ENCODE measurements at regions not wholly inside any gene's neighbourhood (a gene's known extent, or its start where the extent isn't known, plus 50 kb on each side); places are given as distances from the start of the nearest gene placed in this dataset.
"Not testable (repeated sequence)": the region's sequence is repeated elsewhere in the genome, so short reads cannot be mapped to it uniquely, and the experiment has no call there.

DNA sequence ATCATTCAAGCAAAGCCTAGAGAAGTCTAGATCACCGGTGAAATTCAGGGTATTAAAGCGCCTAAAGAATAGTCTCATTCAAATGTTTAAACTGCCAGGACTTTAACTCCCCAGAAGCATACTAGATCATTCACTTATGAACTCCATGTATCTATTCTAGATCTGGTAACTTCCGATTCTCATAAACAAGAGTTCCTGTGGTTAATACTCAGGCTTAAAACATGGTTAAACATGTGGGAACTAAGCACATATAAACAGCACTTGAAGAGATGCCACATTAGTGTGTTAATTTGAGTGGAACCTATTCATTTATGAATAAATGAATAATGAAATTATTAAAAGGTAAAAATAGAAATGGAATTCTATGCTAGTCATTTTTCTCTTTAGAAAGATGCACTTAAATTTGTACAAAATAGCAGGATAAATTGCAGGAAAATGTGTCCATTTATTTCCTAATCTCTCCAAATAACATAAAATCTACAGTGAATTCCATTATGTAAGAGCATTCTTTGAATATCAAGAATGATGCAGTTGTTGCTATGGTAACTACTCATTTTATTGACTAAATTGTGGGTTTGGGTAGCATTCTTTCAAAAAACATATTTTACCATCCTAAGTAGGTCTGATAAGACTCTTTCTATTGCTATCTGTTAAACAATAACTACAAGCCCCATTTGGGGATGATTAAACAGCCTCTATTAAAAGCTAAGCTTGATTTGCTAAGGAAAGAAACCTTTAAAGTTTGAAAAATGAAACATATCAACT is 147.6 kb upstream of the TMEM168 start:
- no peak for DNase-seq (ENCODE audit: low read depth in 2 of 2)

GRCh38 chr7:112933598-112933997 is 143.4 kb upstream of the TMEM168 start:
- no peak for DNase-seq (ENCODE audit: low read depth in 2 of 2)

DNA sequence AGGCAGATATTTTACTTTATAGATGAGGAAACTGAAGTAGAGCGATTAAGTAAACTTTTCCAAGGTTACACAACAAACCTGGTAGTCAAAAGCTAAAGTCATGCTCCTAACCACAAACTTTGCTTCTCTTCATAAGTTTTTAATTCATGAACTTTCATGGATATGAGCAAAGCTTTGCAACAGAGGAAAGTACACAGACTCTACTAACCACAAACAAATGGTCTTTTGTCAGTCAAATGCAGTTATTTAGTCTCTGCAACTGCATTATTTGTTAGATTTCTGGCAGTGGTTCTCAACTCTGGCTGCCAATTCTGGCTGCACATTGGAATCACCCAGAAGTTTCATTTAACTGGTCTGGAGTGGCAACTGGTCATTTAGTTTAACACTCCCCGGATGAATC is 140.6 kb upstream of the TMEM168 start:
- no peak for DNase-seq (ENCODE audit: low read depth in 2 of 2)

- no peak for DNase-seq (ENCODE audit: low read depth in 2 of 2)
Observed at GRCh38 chr7:112929421-112929820, 139.2 kb upstream of the TMEM168 start.

- DNase-seq (ENCODE audit: low read depth in 2 of 2), result no peak
Observed at GRCh38 chr7:112926018-112926417, 135.8 kb upstream of the TMEM168 start.

DNA sequence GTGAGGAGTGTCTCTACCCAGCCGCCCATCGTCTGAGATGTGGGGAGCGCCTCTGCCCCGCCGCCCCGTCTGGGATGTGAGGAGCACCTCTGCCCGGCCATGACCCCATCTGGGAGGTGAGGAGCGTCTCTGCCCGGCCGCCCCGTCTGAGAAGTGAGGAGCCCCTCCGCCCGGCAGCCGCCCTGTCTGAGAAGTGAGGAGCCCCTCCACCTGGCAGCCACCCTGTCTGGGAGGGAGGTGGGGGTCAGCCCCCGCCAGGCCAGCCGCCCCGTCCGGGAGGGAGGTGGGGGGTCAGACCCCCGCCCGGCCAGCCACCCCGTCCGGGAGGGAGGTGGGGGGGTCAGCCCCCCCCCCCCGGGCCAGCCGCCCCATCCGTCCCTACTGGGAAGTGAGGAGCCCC is 132.4 kb upstream of the TMEM168 start:
- not testable (repeated sequence) for DNase-seq (ENCODE audit: low read depth in 2 of 2)

DNA sequence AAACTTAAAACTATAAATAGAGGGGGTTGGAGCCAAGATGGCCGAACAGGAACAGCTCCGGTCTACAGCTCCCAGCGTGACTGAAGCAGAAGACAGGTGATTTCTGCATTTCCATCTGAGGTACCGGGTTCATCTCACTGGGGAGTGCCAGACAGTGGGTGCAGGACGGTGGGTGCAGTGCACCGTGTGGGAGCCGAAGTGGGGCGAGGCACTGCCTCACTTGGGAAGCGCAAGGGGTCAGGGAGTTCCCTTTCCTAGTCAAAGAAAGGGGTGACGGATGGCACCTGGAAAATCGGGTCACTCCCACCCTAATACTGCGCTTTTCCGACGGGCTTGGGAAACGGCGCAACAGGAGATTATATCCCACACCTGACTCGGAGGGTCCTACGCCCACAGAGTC is 126.2 kb upstream of the TMEM168 start:
- DNase-seq (ENCODE audit: low read depth in 2 of 2), result not testable (repeated sequence)

DNA sequence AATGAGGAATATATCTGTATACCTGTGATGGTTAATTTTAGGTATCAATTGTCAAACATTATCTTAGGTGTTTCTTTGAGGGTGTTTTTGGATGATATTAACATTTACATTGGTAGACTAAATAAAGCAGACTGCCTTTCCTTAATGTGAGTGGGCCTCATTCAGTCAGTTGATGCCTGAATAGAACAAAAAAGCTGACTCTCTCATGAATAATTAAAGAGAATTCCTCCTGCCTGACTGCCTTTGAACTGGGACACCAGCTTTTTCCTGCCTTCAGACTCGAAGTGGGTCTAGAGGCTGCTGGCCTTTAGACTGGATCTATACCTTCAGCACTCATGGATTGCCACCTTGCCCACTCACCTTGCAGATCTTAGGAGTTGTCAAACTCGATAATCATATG is 117.9 kb upstream of the TMEM168 start:
- DNase-seq (ENCODE audit: low read depth in 2 of 2), result no peak

DNA sequence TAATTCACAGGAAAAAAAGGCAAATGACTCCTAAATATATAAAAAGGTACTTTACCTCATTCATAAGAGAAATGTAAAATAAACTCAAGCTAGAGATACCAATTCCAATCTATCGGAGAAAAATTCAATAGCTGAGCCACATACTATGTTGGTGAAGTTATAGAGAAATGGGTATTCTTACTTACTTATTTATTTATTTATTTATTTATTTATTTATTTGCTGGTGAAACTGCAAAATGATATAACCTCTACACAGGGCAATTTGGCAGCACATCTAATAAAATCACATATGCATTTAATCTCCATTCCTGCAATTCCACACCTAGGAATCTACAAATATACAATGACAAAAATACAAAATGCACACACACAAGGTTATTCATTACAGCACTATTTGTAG is 117.5 kb upstream of the TMEM168 start:
- no peak for DNase-seq (ENCODE audit: low read depth in 2 of 2)

- DNase-seq (ENCODE audit: low read depth in 2 of 2), result no peak
Observed at GRCh38 chr7:112905950-112906349, 115.8 kb upstream of the TMEM168 start.

- no peak for DNase-seq (ENCODE audit: low read depth in 2 of 2)
Observed at GRCh38 chr7:112905413-112905812, 115.2 kb upstream of the TMEM168 start.

DNA sequence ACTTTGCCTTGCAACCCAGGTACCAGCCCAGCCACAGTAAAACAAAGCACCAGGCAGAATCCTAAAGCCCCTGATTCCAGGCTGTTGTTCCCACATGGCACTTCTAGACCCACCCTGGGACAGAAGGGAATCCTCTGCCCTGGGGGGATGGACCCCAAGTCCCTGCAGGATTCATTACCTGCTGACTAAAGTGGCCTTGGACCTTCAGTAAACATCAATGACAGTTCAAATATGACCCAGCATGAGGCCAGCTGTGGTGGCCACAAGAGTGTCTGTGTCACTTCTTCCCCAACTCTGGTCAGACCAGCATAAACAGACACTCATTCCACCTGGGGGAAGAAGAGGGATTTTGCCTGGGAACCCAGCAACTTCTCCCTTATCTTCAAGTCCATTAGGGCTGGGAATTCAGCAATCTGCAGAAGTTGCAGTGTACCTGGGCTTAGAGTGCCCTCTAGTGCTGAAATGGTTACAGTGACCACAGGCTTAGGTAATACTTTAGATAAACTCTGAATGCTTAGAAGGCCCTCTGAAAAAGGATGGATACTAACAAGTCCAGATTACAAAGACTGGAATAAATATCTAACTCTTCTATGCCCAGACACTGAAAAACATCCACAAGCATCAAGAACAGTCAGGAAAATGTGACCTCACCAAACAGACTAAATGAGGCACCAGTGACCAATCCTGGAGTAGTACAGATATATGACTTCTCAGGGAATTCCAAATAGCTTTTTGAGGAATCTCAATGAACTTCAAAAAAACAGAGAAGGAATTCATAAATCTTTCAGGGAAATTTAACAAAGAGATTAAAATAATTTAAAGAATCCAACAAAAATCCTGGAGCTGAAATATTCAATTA is 108.5 kb upstream of the TMEM168 start:
- DNase-seq (ENCODE audit: low read depth in 2 of 2), result no peak

- no peak for DNase-seq (ENCODE audit: low read depth in 2 of 2)
Observed at GRCh38 chr7:112897839-112898431, 107.7 kb upstream of the TMEM168 start.

GRCh38 chr7:112896026-112896601 is 105.9 kb upstream of the TMEM168 start:
- DNase-seq (ENCODE audit: low read depth in 2 of 2), result no peak

DNA sequence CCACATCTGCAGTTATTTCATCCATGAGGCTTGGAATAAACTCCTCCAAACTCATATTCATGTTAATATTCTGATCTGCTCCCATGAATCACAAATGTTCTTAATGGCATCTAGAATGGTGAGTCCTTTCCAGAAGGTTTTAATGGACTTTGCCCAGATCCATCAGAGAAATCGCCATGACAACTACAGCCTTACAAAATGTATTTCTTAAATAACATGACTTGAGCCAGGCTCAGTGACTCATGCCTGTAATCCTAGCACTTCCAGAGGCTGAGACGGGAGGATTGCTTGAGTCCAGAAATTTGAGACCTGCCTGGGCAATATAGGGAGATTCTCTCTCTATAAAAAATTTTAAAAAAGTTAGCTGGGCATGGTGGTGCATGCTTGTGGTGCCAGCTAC is 102.1 kb upstream of the TMEM168 start:
- DNase-seq (ENCODE audit: low read depth in 2 of 2), result no peak

- DNase-seq (ENCODE audit: low read depth in 2 of 2), result no peak
Observed at GRCh38 chr7:112891698-112892097, 101.5 kb upstream of the TMEM168 start.

- DNase-seq (ENCODE audit: low read depth in 2 of 2), result no peak
Observed at GRCh38 chr7:112889834-112890438, 99.7 kb upstream of the TMEM168 start.

DNA sequence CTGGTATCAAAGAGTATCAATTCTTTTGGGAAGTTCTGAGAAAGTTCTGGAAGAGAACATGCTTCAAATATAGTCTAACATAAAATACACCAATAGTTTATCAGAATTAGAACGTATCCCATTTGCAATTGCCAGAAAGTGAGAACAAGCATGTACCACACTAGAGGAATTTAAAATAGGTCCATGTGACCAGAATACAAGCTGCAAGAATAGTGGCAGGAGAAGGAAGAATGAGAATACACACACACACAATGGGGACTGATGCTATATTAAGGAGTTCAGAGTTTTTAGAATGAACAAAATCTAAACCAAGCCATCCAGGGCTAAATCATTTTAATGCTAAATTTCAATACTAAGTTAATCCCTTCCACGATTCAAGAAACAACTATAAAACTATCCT is 99.1 kb upstream of the TMEM168 start:
- DNase-seq (ENCODE audit: low read depth in 2 of 2), result no peak

- no peak for DNase-seq (ENCODE audit: low read depth in 2 of 2)
Observed at GRCh38 chr7:112888781-112889180, 98.6 kb upstream of the TMEM168 start.

GRCh38 chr7:112887976-112888375 is 97.8 kb upstream of the TMEM168 start:
- no peak for DNase-seq (ENCODE audit: low read depth in 2 of 2)

DNA sequence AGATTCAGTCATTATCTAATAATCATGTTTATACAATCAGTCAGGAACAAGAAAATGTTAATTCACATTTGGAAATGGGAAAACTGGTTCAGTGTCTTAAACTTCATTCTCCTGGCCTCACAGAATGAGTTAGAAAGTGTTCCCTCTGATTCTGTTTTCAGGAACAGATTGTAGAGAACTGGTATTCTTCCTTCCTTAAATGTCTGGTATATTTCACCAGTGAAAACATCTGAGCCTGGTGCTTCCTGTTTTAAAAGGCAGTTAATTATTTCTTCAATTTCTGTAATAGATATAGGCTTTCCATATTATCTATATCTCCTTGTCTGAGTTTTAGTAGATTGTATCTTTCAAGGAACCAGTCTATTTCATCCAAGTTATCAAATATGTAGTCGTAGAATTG is 97.1 kb upstream of the TMEM168 start:
- DNase-seq (ENCODE audit: low read depth in 2 of 2), result no peak

- no peak for DNase-seq (ENCODE audit: low read depth in 2 of 2)
Observed at GRCh38 chr7:112886208-112886607, 96.0 kb upstream of the TMEM168 start.

All from stimulated activated CD8-positive, alpha-beta memory T cell treated with anti-CD3 and anti-CD28 coated beads, Interleukin-15, amount 100 ng/mL, for 4 hours (primary cell).